ENCODE measurements at regions not wholly inside any gene's neighbourhood (a gene's known extent, or its start where the extent isn't known, plus 50 kb on each side); places are given as distances from the start of the nearest gene placed in this dataset.

DNA sequence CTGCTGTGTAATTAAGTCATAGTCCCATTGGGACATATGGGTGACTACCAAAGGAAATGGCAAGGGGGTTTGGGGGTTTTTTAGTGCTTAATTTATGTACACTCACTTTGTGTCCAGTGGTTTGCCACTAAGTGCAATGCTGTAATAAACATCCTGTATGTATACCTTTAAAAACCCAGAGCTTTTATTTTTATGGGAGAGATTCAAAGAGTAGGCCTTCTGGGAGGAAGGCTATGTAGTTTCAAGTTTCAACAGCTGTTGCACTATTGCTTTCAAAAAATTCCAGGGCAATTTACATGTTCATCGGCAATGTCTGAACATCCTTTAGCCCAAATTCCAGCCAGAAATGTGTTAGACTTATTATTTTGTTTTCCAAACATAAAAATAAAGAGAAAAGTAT is 744.7 kb downstream of the XPNPEP1 start:
- BruUV-seq (replicated peaks): no TSS peak
- Histone ChIP-seq H3K36me3 (ENCODE audit: control insufficient read depth, insufficient read depth, low read length) (no peaks in the 10 kb centered on the region), H3K9me3 (ENCODE audit: control insufficient read depth, insufficient read depth, low read depth, low read length) (no peaks in the 10 kb centered on the region), H3K4me1 (ENCODE audit: control insufficient read depth, insufficient read depth, low read length) (no peaks in the 10 kb centered on the region), H3K27ac (ENCODE audit: low read length) (no peak overlapping the region), H3K4me3 (ENCODE audit: low read depth in 2 of 2, low read length in 2 of 2) (no peak overlapping the region), H3K27me3 (ENCODE audit: control insufficient read depth, insufficient read depth, low read length) (no peaks in the 10 kb centered on the region)
- DNase-seq (ENCODE audit: low read depth, low spot score) (no peak), ATAC-seq (no peak)
- in situ Hi-C loops (cut with HindIII; ENCODE audit: low pct_unique_long_range_greater_than_20kb, low sequenced_read_pairs): no loop called here
- intact Hi-C loops (cut with micrococcal nuclease; ENCODE audit: unreplicated experiment): no loop called here
- TF ChIP-seq, protein P1, sequence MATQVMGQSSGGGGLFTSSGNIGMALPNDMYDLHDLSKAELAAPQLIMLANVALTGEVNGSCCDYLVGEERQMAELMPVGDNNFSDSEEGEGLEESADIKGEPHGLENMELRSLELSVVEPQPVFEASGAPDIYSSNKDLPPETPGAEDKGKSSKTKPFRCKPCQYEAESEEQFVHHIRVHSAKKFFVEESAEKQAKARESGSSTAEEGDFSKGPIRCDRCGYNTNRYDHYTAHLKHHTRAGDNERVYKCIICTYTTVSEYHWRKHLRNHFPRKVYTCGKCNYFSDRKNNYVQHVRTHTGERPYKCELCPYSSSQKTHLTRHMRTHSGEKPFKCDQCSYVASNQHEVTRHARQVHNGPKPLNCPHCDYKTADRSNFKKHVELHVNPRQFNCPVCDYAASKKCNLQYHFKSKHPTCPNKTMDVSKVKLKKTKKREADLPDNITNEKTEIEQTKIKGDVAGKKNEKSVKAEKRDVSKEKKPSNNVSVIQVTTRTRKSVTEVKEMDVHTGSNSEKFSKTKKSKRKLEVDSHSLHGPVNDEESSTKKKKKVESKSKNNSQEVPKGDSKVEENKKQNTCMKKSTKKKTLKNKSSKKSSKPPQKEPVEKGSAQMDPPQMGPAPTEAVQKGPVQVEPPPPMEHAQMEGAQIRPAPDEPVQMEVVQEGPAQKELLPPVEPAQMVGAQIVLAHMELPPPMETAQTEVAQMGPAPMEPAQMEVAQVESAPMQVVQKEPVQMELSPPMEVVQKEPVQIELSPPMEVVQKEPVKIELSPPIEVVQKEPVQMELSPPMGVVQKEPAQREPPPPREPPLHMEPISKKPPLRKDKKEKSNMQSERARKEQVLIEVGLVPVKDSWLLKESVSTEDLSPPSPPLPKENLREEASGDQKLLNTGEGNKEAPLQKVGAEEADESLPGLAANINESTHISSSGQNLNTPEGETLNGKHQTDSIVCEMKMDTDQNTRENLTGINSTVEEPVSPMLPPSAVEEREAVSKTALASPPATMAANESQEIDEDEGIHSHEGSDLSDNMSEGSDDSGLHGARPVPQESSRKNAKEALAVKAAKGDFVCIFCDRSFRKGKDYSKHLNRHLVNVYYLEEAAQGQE (IDR thresholded peaks at IDR 0.05; ENCODE audit: insufficient read depth in 1 of 2, low read depth in 2 of 2, low read length in 1 of 2): no peak
- TF ChIP-seq POLR2AphosphoS5 (IDR thresholded peaks at IDR 0.05; ENCODE audit: low read depth, low read length) (no peak), SIN3A (IDR thresholded peaks at IDR 0.05; ENCODE audit: borderline replicate concordance, insufficient read depth, low read depth, low read length) (no peak), TCF7L2 (IDR thresholded peaks at IDR 0.05; ENCODE audit: low read depth, low read length) (no peak)
- TF ChIP-seq, protein P2, sequence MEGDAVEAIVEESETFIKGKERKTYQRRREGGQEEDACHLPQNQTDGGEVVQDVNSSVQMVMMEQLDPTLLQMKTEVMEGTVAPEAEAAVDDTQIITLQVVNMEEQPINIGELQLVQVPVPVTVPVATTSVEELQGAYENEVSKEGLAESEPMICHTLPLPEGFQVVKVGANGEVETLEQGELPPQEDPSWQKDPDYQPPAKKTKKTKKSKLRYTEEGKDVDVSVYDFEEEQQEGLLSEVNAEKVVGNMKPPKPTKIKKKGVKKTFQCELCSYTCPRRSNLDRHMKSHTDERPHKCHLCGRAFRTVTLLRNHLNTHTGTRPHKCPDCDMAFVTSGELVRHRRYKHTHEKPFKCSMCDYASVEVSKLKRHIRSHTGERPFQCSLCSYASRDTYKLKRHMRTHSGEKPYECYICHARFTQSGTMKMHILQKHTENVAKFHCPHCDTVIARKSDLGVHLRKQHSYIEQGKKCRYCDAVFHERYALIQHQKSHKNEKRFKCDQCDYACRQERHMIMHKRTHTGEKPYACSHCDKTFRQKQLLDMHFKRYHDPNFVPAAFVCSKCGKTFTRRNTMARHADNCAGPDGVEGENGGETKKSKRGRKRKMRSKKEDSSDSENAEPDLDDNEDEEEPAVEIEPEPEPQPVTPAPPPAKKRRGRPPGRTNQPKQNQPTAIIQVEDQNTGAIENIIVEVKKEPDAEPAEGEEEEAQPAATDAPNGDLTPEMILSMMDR (IDR thresholded peaks at IDR 0.05): no peak
- ChIA-PET POLR2A (no interaction called here), CTCF (no interaction called here)

DNA sequence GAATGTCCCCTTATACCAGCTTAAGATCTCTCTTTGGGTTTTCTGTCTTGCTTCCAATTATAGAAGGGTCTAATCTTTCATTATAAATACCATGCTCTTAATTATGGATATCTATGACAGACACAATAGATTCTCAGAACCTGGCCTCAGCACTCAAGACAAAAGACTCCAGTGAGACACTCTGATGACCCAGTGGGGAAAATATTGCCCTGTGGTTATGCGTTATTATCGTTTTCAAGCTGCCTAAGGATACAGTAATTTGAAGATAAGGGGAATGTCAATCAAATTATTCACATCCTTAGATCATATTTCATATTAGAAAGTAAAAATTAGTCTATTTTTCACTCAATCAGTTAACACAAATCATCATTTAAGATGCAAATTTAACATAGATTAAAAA is 748.8 kb downstream of the XPNPEP1 start:
- ChIA-PET POLR2A (no interaction called here), CTCF (no interaction called here)
- Histone ChIP-seq H3K4me3 (ENCODE audit: low read depth in 2 of 2, low read length in 2 of 2) (no peak overlapping the region), H3K36me3 (ENCODE audit: control insufficient read depth, insufficient read depth, low read length) (no peaks in the 10 kb centered on the region), H3K9me3 (ENCODE audit: control insufficient read depth, insufficient read depth, low read depth, low read length) (no peaks in the 10 kb centered on the region), H3K4me1 (ENCODE audit: control insufficient read depth, insufficient read depth, low read length) (no peaks in the 10 kb centered on the region), H3K27ac (ENCODE audit: low read length) (no peak overlapping the region), H3K27me3 (ENCODE audit: control insufficient read depth, insufficient read depth, low read length) (no peaks in the 10 kb centered on the region)
- TF ChIP-seq, protein P2 (IDR thresholded peaks at IDR 0.05): no peak
- TF ChIP-seq TCF7L2 (IDR thresholded peaks at IDR 0.05; ENCODE audit: low read depth, low read length): no peak
- TF ChIP-seq, protein P1 (IDR thresholded peaks at IDR 0.05; ENCODE audit: insufficient read depth in 1 of 2, low read depth in 2 of 2, low read length in 1 of 2): no peak
- no TSS peak for BruUV-seq (replicated peaks)
- ATAC-seq (no peak), DNase-seq (ENCODE audit: low read depth, low spot score) (no peak)
- intact Hi-C loops (cut with micrococcal nuclease; ENCODE audit: unreplicated experiment): no loop called here
- in situ Hi-C loops (cut with HindIII; ENCODE audit: low pct_unique_long_range_greater_than_20kb, low sequenced_read_pairs): no loop called here

Data from Panc1 (cell line).